H1 (cell line): ENCODE measurements at regions not wholly inside any gene's neighbourhood (a gene's known extent, or its start where the extent isn't known, plus 50 kb on each side); places are given as distances from the start of the nearest gene placed in this dataset.

Experiments
- CEBPB ChIP-seq: IDR thresholded peaks from 2 replicates; pipeline ENCODE4 v1.6.1; 2012; ENCODE audit warnings: low read depth, low read length
- GTF2F1 ChIP-seq: IDR thresholded peaks from 2 replicates; pipeline ENCODE4 v1.6.1; 2012; ENCODE audit warnings: low read depth, low read length, improper control_type of control experiment, borderline replicate concordance
- JUN ChIP-seq: IDR thresholded peaks from 2 replicates; pipeline ENCODE4 v1.6.1; 2011; ENCODE audit warnings: low read depth, mild to moderate bottlenecking, improper control_type of control experiment, low read length
- POLR2A ChIP-seq, 2 experiments: IDR thresholded peaks; 1 replicate in 1 of 2; 2 replicates in 1 of 2; pipeline ENCODE4 v1.6.1; 2011; ENCODE audit warnings: low read depth in 2 of 2, low read length in 2 of 2, mild to moderate bottlenecking in 2 of 2; ENCODE audit errors: control extremely low read depth in 1 of 2
- RXRA ChIP-seq: IDR thresholded peaks from 2 replicates; pipeline ENCODE4 v1.6.1; 2011; ENCODE audit warnings: low read depth, mild to moderate bottlenecking, low read length, moderate library complexity; ENCODE audit not compliant: insufficient read depth
- SAP30 ChIP-seq: fragments of 300-600 bp; sonication (generic); IDR thresholded peaks from 2 replicates; pipeline ENCODE4 v1.7.1; 2012; ENCODE audit warnings: low read length, moderate library complexity, mild to moderate bottlenecking, inconsistent platforms; ENCODE audit not compliant: insufficient read depth, insufficient replicate concordance
- ZNF274 ChIP-seq: IDR thresholded peaks from 2 replicates; pipeline ENCODE4 v1.7.0; 2012; ENCODE audit warnings: low read length, borderline replicate concordance; ENCODE audit errors: extremely low read depth
- TF ChIP-seq, protein P1 (sequence below), 3 experiments: IDR thresholded peaks; 1 replicate in 2 of 3; 2 replicates in 1 of 3; pipeline versions ENCODE4 v1.5.1 to v1.6.1; 2011; ENCODE audit warnings: low read length in 3 of 3, mild to moderate bottlenecking in 3 of 3, inconsistent platforms in 2 of 3, low read depth in 1 of 3, moderate library complexity in 1 of 3; ENCODE audit not compliant: insufficient read depth in 1 of 3; ENCODE audit errors: control extremely low read depth in 1 of 3

DNA sequence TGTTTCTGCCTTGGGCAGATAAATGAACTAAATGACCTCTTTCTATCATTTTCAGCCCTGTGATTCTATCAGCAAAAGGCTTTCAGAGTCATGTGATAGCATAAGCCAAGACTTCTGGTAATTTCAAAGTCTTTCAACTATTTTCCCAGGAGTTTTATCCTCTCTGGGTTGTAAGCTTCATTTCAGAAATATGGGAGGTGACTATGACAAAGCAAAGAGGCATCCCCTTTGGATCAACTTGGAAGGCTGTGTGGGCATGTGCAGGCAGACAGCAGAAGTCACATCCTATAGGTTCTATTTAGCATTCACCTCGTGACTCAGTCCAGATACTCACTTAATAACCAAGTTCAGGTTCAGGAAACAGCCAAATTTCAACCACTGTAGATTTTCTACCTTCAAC lies 149.0 kb upstream of the FST start:
- no peak for TF ChIP-seq CEBPB
- TF ChIP-seq, protein P1, sequence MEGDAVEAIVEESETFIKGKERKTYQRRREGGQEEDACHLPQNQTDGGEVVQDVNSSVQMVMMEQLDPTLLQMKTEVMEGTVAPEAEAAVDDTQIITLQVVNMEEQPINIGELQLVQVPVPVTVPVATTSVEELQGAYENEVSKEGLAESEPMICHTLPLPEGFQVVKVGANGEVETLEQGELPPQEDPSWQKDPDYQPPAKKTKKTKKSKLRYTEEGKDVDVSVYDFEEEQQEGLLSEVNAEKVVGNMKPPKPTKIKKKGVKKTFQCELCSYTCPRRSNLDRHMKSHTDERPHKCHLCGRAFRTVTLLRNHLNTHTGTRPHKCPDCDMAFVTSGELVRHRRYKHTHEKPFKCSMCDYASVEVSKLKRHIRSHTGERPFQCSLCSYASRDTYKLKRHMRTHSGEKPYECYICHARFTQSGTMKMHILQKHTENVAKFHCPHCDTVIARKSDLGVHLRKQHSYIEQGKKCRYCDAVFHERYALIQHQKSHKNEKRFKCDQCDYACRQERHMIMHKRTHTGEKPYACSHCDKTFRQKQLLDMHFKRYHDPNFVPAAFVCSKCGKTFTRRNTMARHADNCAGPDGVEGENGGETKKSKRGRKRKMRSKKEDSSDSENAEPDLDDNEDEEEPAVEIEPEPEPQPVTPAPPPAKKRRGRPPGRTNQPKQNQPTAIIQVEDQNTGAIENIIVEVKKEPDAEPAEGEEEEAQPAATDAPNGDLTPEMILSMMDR (IDR thresholded peaks at IDR 0.05; ENCODE audit: control extremely low read depth in 1 of 3, insufficient read depth in 1 of 3, low read depth in 1 of 3, low read length in 3 of 3), result no peak
- TF ChIP-seq ZNF274, result no peak
- no peak for TF ChIP-seq SAP30
- no peak for TF ChIP-seq POLR2A (IDR thresholded peaks at IDR 0.05; ENCODE audit: control extremely low read depth in 1 of 2, low read depth in 2 of 2, low read length in 2 of 2)
- no peak for TF ChIP-seq JUN
- TF ChIP-seq GTF2F1, result no peak
- no peak for TF ChIP-seq RXRA
